Naive thymus-derived CD4-positive, alpha-beta T cell (primary cell): ENCODE measurements at regions not wholly inside any gene's neighbourhood (a gene's known extent, or its start where the extent isn't known, plus 50 kb on each side); places are given as distances from the start of the nearest gene placed in this dataset.
"Not testable (repeated sequence)": the region's sequence is repeated elsewhere in the genome, so short reads cannot be mapped to it uniquely, and the experiment has no call there.

Experiments
- ATAC-seq: fragments of 150-1000 bp; cut with Tn5 transposase; 2 replicates; pipeline ENCODE4 v1.10.0; 2021; ENCODE audit warnings: mild to moderate bottlenecking, moderate library complexity
- CTCF ChIA-PET: fragments of 350-600 bp; sonication (Branson Sonifier 250); formaldehyde crosslinking; loops from one replicate; lab custom pipeline; 2021; ENCODE audit warnings: antibody characterized with exemption; lab: Charles Lee
- POLR2A ChIA-PET: fragments of 350-600 bp; sonication (Branson Sonifier 250); formaldehyde crosslinking; loops from one replicate; lab custom pipeline; 2021; ENCODE audit warnings: antibody characterized with exemption, inconsistent platforms; lab: Charles Lee
- DNase-seq, 9 donors: peaks; one replicate each; pipeline versions ENCODE4 v3.0.0 to v3.0.0-alpha.2; 2020 to 2022; ENCODE audit warnings: mixed read lengths in 1 of 9
- H3K27ac ChIP-seq: one replicate; pipeline ENCODE4 v1.7.0; 2013; ENCODE audit warnings: mild to moderate bottlenecking, low read depth, low read length, moderate library complexity
- H3K27me3 ChIP-seq, 2 donors: one replicate each; pipeline ENCODE4 v1.7.0; 2013; ENCODE audit warnings: low read length in 2 of 2, mild to moderate bottlenecking in 2 of 2, moderate library complexity in 2 of 2; ENCODE audit not compliant: control insufficient read depth in 2 of 2, insufficient read depth in 2 of 2
- H3K36me3 ChIP-seq, 3 experiments: 1 replicate in 2 of 3; 2 replicates in 1 of 3; pipeline ENCODE4 v1.7.0; 2013; ENCODE audit warnings: low read length in 3 of 3, mild to moderate bottlenecking in 3 of 3, moderate library complexity in 1 of 3; ENCODE audit not compliant: insufficient read depth in 3 of 3, control insufficient read depth in 2 of 3
- H3K4me1 ChIP-seq, 2 donors: one replicate each; pipeline ENCODE4 v1.7.0; 2013; ENCODE audit warnings: low read length in 2 of 2, mild to moderate bottlenecking in 2 of 2, moderate library complexity in 1 of 2; ENCODE audit not compliant: control insufficient read depth in 2 of 2, insufficient read depth in 2 of 2
- H3K4me3 ChIP-seq: 2 replicates; pipeline ENCODE4 v1.7.0; 2013; ENCODE audit warnings: mild to moderate bottlenecking, low read length
- H3K9me3 ChIP-seq, 3 experiments: 1 replicate in 2 of 3; 2 replicates in 1 of 3; pipeline ENCODE4 v1.7.0; 2013; ENCODE audit warnings: low read length in 3 of 3; ENCODE audit not compliant: control insufficient read depth in 2 of 3
- H3K27ac Mint-ChIP-seq, 9 donors: one replicate each; pipeline ENCODE4 v1.8.0; 2020 to 2022; ENCODE audit warnings: mixed read lengths in 9 of 9, mild to moderate bottlenecking in 8 of 9, moderate library complexity in 5 of 9, inconsistent platforms in 2 of 9
- H3K27me3 Mint-ChIP-seq, 5 donors: one replicate each; pipeline ENCODE4 v1.8.0; 2021 to 2022; ENCODE audit warnings: mixed read lengths in 5 of 5, mild to moderate bottlenecking in 1 of 5
- H3K36me3 Mint-ChIP-seq, 5 donors: one replicate each; pipeline ENCODE4 v1.8.0; 2020 to 2022; ENCODE audit warnings: mixed read lengths in 5 of 5, mild to moderate bottlenecking in 3 of 5, inconsistent platforms in 1 of 5
- H3K4me1 Mint-ChIP-seq, 7 donors: one replicate each; pipeline ENCODE4 v1.8.0; 2020 to 2022; ENCODE audit warnings: mixed read lengths in 7 of 7, mild to moderate bottlenecking in 3 of 7, inconsistent platforms in 1 of 7
- H3K4me3 Mint-ChIP-seq, 10 donors: one replicate each; pipeline ENCODE4 v1.8.0; 2020 to 2022; ENCODE audit warnings: mild to moderate bottlenecking in 10 of 10, mixed read lengths in 10 of 10, moderate library complexity in 6 of 10, inconsistent platforms in 2 of 10
- H3K9me3 Mint-ChIP-seq, 11 donors: one replicate each; pipeline ENCODE4 v1.8.0; 2020 to 2022; ENCODE audit warnings: mixed read lengths in 11 of 11, mild to moderate bottlenecking in 4 of 11, inconsistent platforms in 1 of 11, moderate library complexity in 1 of 11
- intact Hi-C, 2 donors: fragments of 100-400 bp; cut with micrococcal nuclease; formaldehyde crosslinking; loops; one replicate each; pipeline ENCODE4 v1.15.1; 2023

DNA sequence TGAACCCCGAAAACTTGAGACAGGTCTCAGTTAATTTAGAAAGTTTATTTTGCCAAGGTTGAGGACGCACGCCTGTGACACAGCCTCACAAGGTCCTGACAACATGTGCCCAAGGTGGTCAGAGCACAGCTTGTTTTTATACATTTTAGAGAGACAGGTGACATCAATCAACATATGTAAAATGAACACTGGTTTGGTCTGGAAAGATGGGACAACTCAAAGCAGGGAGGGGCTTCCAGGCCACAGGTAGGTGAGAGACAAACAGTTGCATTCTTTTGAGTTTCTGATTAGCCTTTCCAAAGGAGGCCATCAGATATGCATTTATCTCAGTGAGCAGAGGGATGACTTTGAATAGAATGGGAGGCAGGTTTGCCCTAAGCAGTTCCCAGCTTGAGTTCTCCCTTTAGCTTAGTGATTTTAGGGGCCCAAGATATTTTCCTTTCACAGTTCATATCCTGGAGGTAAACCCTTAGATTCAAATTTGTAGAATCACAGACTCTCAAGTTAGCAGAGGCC is 262.8 kb downstream of the ARHGAP12 start:
- POLR2A ChIA-PET, H3K4me3 ChIP-seq, intact Hi-C loops, H3K4me1 ChIP-seq, H3K27ac ChIP-seq, DNase-seq, CTCF ChIA-PET, H3K27ac Mint-ChIP-seq, H3K27me3 Mint-ChIP-seq, H3K4me1 Mint-ChIP-seq, H3K36me3 ChIP-seq, H3K9me3 ChIP-seq, H3K4me3 Mint-ChIP-seq, ATAC-seq, H3K9me3 Mint-ChIP-seq, H3K36me3 Mint-ChIP-seq, H3K27me3 ChIP-seq: not testable (repeated sequence)

DNA sequence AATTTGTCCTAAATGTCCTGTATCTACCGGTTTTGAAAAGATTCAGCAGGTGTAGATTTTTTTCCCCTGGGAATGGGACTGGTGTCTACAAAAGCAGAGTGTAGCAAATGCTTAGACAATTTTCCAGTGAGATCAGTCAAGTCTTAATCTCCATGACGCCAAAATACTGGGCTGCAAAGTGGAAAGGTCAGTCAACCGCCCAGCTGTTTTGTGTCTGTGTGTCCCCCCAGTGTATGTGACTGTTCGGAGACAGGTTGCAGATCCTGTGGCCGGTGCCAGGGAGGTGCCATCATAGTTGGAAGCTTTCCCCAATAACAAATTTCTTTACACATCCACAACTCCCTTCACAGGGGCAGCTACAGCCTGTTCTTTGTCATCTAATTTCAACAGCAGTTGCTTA is 263.8 kb downstream of the ARHGAP12 start:
- Mint-ChIP-seq H3K27me3 (peaks cover 0 to 3% (median 0%) of the 10 kb centered on the region in 5 donors), H3K36me3 (no peaks in the 10 kb centered on the region), H3K4me1 (no peaks in the 10 kb centered on the region), H3K9me3 (peaks cover 0 to 2% (median 0%) of the 10 kb centered on the region in 11 donors), H3K27ac (no peak overlapping the region), H3K4me3 (no peak overlapping the region)
- ChIA-PET POLR2A (no interaction called here), CTCF (no interaction called here)
- Histone ChIP-seq H3K27me3 (no peaks in the 10 kb centered on the region), H3K36me3 (no peaks in the 10 kb centered on the region), H3K27ac (no peak overlapping the region), H3K4me3 (no peak overlapping the region), H3K4me1 (no peaks in the 10 kb centered on the region), H3K9me3 (no peaks in the 10 kb centered on the region)
- intact Hi-C loops, result no loop called here
- ATAC-seq (no peak), DNase-seq (no peak)

DNA sequence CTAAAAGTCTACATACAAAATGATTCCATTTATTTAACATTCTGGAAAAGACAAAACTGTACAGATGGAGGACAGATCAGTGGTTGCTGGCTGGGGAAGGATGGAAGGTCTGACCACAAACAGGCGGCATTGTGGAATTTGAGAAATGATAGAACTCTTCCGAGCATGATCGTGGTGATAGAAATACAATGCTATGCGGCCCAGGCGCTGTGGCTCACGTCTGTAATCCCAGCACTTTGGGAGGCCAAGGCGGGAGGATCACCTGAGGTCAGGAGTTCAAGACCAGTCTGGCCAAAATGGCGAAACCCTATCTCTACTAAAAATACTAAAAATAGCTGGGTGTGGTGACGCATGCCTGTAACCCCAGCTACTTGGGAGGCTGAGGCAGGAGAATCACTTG is 264.6 kb downstream of the ARHGAP12 start:
- H3K4me3 Mint-ChIP-seq, H3K27me3 ChIP-seq, H3K27ac Mint-ChIP-seq, H3K27me3 Mint-ChIP-seq, H3K36me3 Mint-ChIP-seq, H3K4me1 Mint-ChIP-seq, ATAC-seq, H3K9me3 ChIP-seq, H3K4me3 ChIP-seq, H3K9me3 Mint-ChIP-seq, intact Hi-C loops, CTCF ChIA-PET, H3K4me1 ChIP-seq, DNase-seq, H3K27ac ChIP-seq, H3K36me3 ChIP-seq, POLR2A ChIA-PET: not testable (repeated sequence)

DNA sequence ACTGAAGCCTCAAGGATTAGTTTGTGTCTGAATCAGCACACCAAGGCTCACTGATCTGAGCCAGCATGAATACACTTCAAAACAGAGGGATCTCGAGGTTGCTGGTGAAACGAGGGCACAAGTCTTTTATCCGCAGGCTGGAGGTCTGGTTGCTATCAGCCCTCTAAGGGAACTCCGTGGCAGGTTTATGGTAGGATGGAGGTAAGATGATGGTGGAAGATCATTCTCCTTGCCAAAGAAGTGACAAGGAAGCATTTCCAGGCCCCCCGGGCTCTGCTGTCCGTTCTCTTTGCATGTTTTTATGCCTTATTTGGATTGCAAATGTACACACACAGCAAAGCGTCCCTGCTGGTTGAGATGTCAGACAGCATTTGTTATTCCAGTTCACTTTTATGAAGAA is 268.3 kb downstream of the ARHGAP12 start:
- Histone ChIP-seq H3K4me3 (no peak overlapping the region), H3K9me3 (no peaks in the 10 kb centered on the region), H3K27ac (no peak overlapping the region), H3K36me3 (no peaks in the 10 kb centered on the region), H3K27me3 (no peaks in the 10 kb centered on the region), H3K4me1 (no peaks in the 10 kb centered on the region)
- CTCF ChIA-PET, result no interaction called here
- Mint-ChIP-seq H3K4me1 (no peaks in the 10 kb centered on the region), H3K36me3 (no peaks in the 10 kb centered on the region), H3K27ac (no peak overlapping the region), H3K9me3 (peaks cover 0 to 2% (median 0%) of the 10 kb centered on the region in 11 donors), H3K4me3 (no peak overlapping the region), H3K27me3 (peaks cover 3 to 14% (median 10%) of the 10 kb centered on the region in 5 donors)
- no peak for ATAC-seq
- POLR2A ChIA-PET, result no interaction called here
- intact Hi-C loops, result no loop called here
- no peak for DNase-seq

DNA sequence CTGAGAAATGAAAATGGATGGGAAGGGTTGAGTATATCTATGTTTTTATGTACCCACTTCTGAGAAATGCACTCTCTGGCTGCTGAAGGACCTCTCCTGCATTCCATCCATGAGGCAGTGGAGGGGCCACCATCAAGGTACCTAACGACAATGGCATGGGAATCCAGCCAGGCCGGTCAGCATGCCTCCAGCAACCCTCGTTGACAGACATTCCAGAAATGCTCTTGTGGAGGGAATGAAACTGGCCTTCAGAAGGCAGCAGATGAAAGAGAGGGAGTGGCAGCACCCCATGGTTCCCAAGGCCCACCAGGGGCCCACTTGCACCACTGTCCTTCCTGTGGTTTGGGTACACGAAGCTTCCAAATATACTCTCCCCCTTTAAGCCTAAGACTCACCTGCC is 269.0 kb downstream of the ARHGAP12 start:
- Mint-ChIP-seq H3K27me3 (peaks cover 3 to 15% (median 10%) of the 10 kb centered on the region in 5 donors), H3K4me1 (no peaks in the 10 kb centered on the region), H3K27ac (no peak overlapping the region), H3K4me3 (no peak overlapping the region), H3K9me3 (peaks cover 0 to 2% (median 0%) of the 10 kb centered on the region in 11 donors), H3K36me3 (no peaks in the 10 kb centered on the region)
- Histone ChIP-seq H3K9me3 (no peaks in the 10 kb centered on the region), H3K36me3 (no peaks in the 10 kb centered on the region), H3K27me3 (no peaks in the 10 kb centered on the region), H3K4me1 (no peaks in the 10 kb centered on the region), H3K4me3 (no peak overlapping the region), H3K27ac (no peak overlapping the region)
- ChIA-PET POLR2A (no interaction called here), CTCF (no interaction called here)
- no peak for DNase-seq
- ATAC-seq, result no peak
- intact Hi-C loops, result no loop called here

DNA sequence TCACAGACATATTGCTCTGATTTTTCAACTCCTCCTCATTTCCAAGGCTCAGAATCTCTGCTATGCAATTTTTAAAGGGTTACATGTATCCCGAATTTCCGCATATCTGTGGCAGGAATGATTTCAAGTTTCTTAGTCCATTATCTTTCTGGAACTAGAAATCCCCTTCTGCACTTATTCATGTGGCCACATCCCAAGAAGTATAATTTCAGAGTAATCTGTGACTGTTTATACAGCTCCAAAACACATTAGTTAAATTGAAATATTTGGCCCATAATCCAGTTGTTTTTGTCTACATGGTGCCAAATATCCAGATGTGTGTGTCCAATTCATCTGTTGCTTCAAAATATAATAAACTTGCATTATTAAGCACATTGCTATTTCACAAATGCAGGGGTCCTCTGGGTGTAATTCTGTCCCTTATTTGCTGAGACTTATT is 271.2 kb downstream of the ARHGAP12 start:
- H3K4me1 Mint-ChIP-seq, result no peaks in the 10 kb centered on the region
- no peak overlapping the region for H3K4me3 Mint-ChIP-seq
- no peaks in the 10 kb centered on the region for H3K36me3 ChIP-seq
- DNase-seq (no peak), ATAC-seq (no peak)
- no peak overlapping the region for H3K4me3 ChIP-seq
- CTCF ChIA-PET, result no interaction called here
- peaks cover 5 to 24% (median 14%) of the 10 kb centered on the region in 5 donors for H3K27me3 Mint-ChIP-seq
- no peaks in the 10 kb centered on the region for H3K27me3 ChIP-seq
- H3K9me3 Mint-ChIP-seq, result peaks cover 0 to 1% (median 0%) of the 10 kb centered on the region in 11 donors
- intact Hi-C loops, result no loop called here
- H3K27ac ChIP-seq, result no peak overlapping the region
- POLR2A ChIA-PET, result no interaction called here
- no peaks in the 10 kb centered on the region for H3K36me3 Mint-ChIP-seq
- H3K4me1 ChIP-seq, result no peaks in the 10 kb centered on the region
- H3K27ac Mint-ChIP-seq, result no peak overlapping the region
- no peaks in the 10 kb centered on the region for H3K9me3 ChIP-seq

DNA sequence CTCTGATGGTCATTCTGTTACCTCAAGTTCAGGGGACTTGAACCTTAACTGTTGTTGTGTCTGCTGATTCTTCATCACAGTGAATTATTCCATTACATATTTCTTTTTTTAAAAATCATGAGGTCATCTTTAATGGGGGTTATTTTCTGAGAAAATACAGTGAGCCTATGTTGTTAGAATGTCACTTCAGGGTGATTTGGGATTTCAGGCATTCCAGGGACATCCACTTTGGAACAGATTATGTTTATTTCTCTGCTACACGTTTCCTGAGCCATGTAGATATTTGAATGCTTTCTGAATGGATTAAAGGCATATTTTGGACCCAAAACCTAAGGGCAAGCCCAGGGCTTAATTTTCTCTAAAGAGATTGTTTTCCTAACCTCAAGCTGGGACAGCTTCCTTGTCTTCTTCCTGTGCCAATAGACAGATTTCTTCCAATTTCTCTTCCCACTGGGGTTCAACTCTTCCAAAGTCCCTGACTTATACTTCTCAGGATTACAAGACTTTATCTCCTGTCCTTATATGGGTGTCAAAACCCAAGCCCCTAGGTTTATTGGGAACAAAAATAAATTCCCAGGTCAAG is 271.7 kb downstream of the ARHGAP12 start:
- no peak for ATAC-seq
- H3K4me3 ChIP-seq, result no peak overlapping the region
- POLR2A ChIA-PET, result no interaction called here
- Mint-ChIP-seq H3K36me3 (no peaks in the 10 kb centered on the region), H3K27ac (no peak overlapping the region), H3K9me3 (peaks cover 0 to 1% (median 0%) of the 10 kb centered on the region in 11 donors), H3K4me3 (no peak overlapping the region), H3K27me3 (peaks cover 5 to 24% (median 14%) of the 10 kb centered on the region in 5 donors), H3K4me1 (no peaks in the 10 kb centered on the region)
- DNase-seq, result no peak
- intact Hi-C loops, result no loop called here
- H3K9me3 ChIP-seq, result no peaks in the 10 kb centered on the region
- H3K36me3 ChIP-seq, result no peaks in the 10 kb centered on the region
- no peak overlapping the region for H3K27ac ChIP-seq
- H3K4me1 ChIP-seq, result no peaks in the 10 kb centered on the region
- H3K27me3 ChIP-seq, result peaks cover 0 to 2% of the 10 kb centered on the region in 2 donors
- CTCF ChIA-PET, result no interaction called here
